ENCODE measurements at regions not wholly inside any gene's neighbourhood (a gene's known extent, or its start where the extent isn't known, plus 50 kb on each side); places are given as distances from the start of the nearest gene placed in this dataset.

GRCh38 chr3:73225146-73225855 lies 163.8 kb downstream of the EBLN2 start:
- H3K4me1 ChIP-seq = no peaks in the 10 kb centered on the region
- intact Hi-C loops (cut with DNase I; ENCODE audit: low total_unique reads) = no loop called here
- WGBS, 5 donors = 86 to 90% (median 87%) methylated on average over 8 of the region's 8 CpGs
- H3K27ac ChIP-seq = no peak overlapping the region
- no peaks in the 10 kb centered on the region for H3K36me3 ChIP-seq
- no peak for DNase-seq
- TF ChIP-seq POLR2AphosphoS5 (IDR thresholded peaks at IDR 0.05) (no peak), POLR2A (IDR thresholded peaks at IDR 0.05) (no peak)
- TF ChIP-seq, protein P1, sequence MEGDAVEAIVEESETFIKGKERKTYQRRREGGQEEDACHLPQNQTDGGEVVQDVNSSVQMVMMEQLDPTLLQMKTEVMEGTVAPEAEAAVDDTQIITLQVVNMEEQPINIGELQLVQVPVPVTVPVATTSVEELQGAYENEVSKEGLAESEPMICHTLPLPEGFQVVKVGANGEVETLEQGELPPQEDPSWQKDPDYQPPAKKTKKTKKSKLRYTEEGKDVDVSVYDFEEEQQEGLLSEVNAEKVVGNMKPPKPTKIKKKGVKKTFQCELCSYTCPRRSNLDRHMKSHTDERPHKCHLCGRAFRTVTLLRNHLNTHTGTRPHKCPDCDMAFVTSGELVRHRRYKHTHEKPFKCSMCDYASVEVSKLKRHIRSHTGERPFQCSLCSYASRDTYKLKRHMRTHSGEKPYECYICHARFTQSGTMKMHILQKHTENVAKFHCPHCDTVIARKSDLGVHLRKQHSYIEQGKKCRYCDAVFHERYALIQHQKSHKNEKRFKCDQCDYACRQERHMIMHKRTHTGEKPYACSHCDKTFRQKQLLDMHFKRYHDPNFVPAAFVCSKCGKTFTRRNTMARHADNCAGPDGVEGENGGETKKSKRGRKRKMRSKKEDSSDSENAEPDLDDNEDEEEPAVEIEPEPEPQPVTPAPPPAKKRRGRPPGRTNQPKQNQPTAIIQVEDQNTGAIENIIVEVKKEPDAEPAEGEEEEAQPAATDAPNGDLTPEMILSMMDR (IDR thresholded peaks at IDR 0.05 in 8 of 11, conservative IDR thresholded peaks at IDR 0.05 in 3 of 11) = no peak
- H3K27me3 ChIP-seq (replicated peaks in 1 of 7) = no peaks in the 10 kb centered on the region
- H3K4me3 ChIP-seq = no peak overlapping the region
- no peaks in the 10 kb centered on the region for H3K9me3 ChIP-seq

- Histone ChIP-seq H3K27ac (no peak overlapping the region), H3K36me3 (no peaks in the 10 kb centered on the region), H3K27me3 (replicated peaks in 1 of 7) (no peaks in the 10 kb centered on the region), H3K4me1 (no peaks in the 10 kb centered on the region), H3K4me3 (no peak overlapping the region), H3K9me3 (no peaks in the 10 kb centered on the region)
- intact Hi-C loops (cut with DNase I; ENCODE audit: low total_unique reads) = no loop called here
- no peak for DNase-seq
- TF ChIP-seq POLR2A (IDR thresholded peaks at IDR 0.05) (no peak), POLR2AphosphoS5 (IDR thresholded peaks at IDR 0.05) (no peak)
- TF ChIP-seq, protein P1 (IDR thresholded peaks at IDR 0.05 in 8 of 11, conservative IDR thresholded peaks at IDR 0.05 in 3 of 11) = no peak
- WGBS, 5 donors = 58 to 81% (median 69%) methylated on average over 2 of the region's 2 CpGs
These were observed 164.5 kb downstream of the EBLN2 start for GRCh38 chr3:73225991-73226390.

DNA sequence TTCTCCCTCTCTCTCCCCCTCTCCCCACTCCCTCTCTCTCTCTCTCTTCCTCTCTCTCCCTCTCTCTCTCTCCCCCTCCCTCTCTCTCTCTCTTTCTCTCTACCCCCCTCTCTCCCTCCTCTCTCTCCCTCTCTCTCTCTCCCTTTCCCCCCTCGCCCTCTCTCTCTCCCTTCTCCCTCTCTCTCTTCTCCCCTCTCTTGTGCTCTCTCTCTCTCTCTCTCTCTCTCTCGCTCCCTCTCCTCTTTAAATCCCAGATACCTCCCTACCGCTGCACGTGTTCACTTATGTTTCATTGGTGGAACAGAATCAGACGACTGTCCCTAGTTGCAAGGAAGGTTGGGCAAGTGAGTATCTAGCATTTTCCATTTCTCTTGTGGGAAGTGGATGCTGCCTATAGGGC lies 166.5 kb downstream of the EBLN2 start:
- Histone ChIP-seq H3K4me3 (no peak overlapping the region), H3K27me3 (replicated peaks in 1 of 7) (no peaks in the 10 kb centered on the region), H3K4me1 (no peaks in the 10 kb centered on the region), H3K36me3 (no peaks in the 10 kb centered on the region), H3K27ac (no peak overlapping the region), H3K9me3 (no peaks in the 10 kb centered on the region)
- TF ChIP-seq POLR2A (IDR thresholded peaks at IDR 0.05) (no peak), POLR2AphosphoS5 (IDR thresholded peaks at IDR 0.05) (no peak)
- TF ChIP-seq, protein P1 (IDR thresholded peaks at IDR 0.05 in 8 of 11, conservative IDR thresholded peaks at IDR 0.05 in 3 of 11) = no peak
- WGBS, 5 donors = 74 to 81% (median 76%) methylated on average over 5 of the region's 5 CpGs
- DNase-seq = no peak
- intact Hi-C loops (cut with DNase I; ENCODE audit: low total_unique reads) = no loop called here

DNA sequence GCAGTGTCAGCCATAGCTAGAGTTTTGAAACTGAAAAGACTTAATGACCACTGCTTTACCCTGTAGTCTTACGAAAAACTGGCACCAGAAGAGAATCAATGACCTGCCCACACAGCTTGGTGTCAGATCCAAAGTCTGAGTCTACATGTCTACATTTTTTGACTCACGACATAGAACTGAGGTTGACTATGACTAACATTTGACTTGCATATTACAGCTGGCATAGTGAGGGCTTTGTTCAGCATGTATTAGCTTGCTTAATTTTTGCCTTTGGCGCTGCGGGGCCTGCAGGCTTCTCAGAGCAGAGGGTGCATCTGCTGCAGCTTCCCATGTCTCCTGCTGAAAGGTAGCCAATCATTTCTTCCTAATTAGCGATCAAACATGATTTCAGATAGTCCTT lies 167.0 kb downstream of the EBLN2 start:
- WGBS, 5 donors = 83 to 92% (median 91%) methylated on average over 5 of the region's 5 CpGs

More for the DNA sequence above, 167.0 kb downstream of the EBLN2 start:
- Histone ChIP-seq H3K36me3 (no peaks in the 10 kb centered on the region), H3K27me3 (replicated peaks in 1 of 7) (no peaks in the 10 kb centered on the region), H3K9me3 (no peaks in the 10 kb centered on the region), H3K4me1 (no peaks in the 10 kb centered on the region), H3K4me3 (no peak overlapping the region), H3K27ac (no peak overlapping the region)
- TF ChIP-seq POLR2AphosphoS5 (IDR thresholded peaks at IDR 0.05) (no peak), POLR2A (IDR thresholded peaks at IDR 0.05) (no peak)
- TF ChIP-seq, protein P1 (IDR thresholded peaks at IDR 0.05 in 8 of 11, conservative IDR thresholded peaks at IDR 0.05 in 3 of 11) = no peak
- DNase-seq = no peak
- intact Hi-C loops (cut with DNase I; ENCODE audit: low total_unique reads) = no loop called here
